HG03045 (cell line): ENCODE measurements at regions not wholly inside any gene's neighbourhood (a gene's known extent, or its start where the extent isn't known, plus 50 kb on each side); places are given as distances from the start of the nearest gene placed in this dataset.
"Not testable (repeated sequence)": the region's sequence is repeated elsewhere in the genome, so short reads cannot be mapped to it uniquely, and the experiment has no call there.

Source experiments
- ATAC-seq: cut with Tn5 transposase; IDR thresholded peaks from one replicate; pipeline ENCODE4 v1.9.1; 2021; ENCODE audit warnings: mild to moderate bottlenecking, moderate library complexity; ENCODE audit not compliant: unreplicated experiment

- no peak for ATAC-seq
Measured at GRCh38 chr3:130569461-130570365, 52.7 kb downstream of the COL6A6 start.

- ATAC-seq = no peak
Measured at GRCh38 chr3:130572769-130573168, 55.8 kb downstream of the COL6A6 start.

- no peak for ATAC-seq
Measured at GRCh38 chr3:130576375-130577266, 59.6 kb downstream of the COL6A6 start.

- ATAC-seq = peak; percentile 87
Measured at GRCh38 chr3:130582457-130583153, 65.6 kb downstream of the COL6A6 start.

GRCh38 chr3:130594749-130595148 is 77.8 kb downstream of the COL6A6 start:
- not testable (repeated sequence) for ATAC-seq

- ATAC-seq = no peak
Measured at GRCh38 chr3:130596484-130596883, 79.5 kb downstream of the COL6A6 start.

GRCh38 chr3:130601442-130601971 is 84.5 kb downstream of the COL6A6 start:
- no peak for ATAC-seq

- ATAC-seq = no peak
Measured at GRCh38 chr3:130604806-130605205, 87.8 kb downstream of the COL6A6 start.

- no peak for ATAC-seq
Measured at GRCh38 chr3:130606336-130606735, 89.4 kb downstream of the COL6A6 start.

GRCh38 chr3:130607553-130608154 is 90.7 kb downstream of the COL6A6 start:
- ATAC-seq = no peak

- no peak for ATAC-seq
Measured at GRCh38 chr3:130609166-130609979, 92.4 kb downstream of the COL6A6 start.

GRCh38 chr3:130619196-130619595 is 102.2 kb downstream of the COL6A6 start:
- ATAC-seq = no peak

GRCh38 chr3:130621824-130622223 is 104.8 kb downstream of the COL6A6 start:
- no peak for ATAC-seq

GRCh38 chr3:130626049-130626448 is 109.1 kb downstream of the COL6A6 start:
- no peak for ATAC-seq

- ATAC-seq = no peak
Measured at GRCh38 chr3:130627143-130627855, 110.3 kb downstream of the COL6A6 start.

GRCh38 chr3:130627882-130628281 is 110.9 kb downstream of the COL6A6 start:
- ATAC-seq = no peak
